ENCODE measurements at regions not wholly inside any gene's neighbourhood (a gene's known extent, or its start where the extent isn't known, plus 50 kb on each side); places are given as distances from the start of the nearest gene placed in this dataset.

DNA sequence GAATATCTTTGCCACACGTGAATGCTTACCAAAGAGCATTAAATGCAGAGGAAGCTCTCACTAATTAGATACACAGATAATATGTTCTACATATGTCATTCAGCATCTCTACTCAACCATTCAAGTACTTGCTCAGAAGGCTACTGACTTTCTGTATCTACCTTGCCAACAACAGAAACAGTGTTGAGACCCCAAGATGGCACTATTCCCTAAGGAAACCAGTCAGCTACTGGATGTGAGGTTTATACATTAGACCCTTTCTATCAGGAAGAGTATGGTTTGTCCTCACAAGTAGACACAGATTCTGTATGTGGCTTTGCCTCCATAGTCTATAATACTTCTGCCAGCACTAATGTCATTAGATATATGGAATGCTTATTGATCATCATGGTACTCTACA, 443.9 kb upstream of the INTU start:
- Histone ChIP-seq H3K9me3 (no peaks in the 10 kb centered on the region), H3K4me3 (no peak overlapping the region), H3K27ac (no peak overlapping the region), H3K36me3 (ENCODE audit: insufficient read depth in 1 of 2, low read depth in 1 of 2) (no peaks in the 10 kb centered on the region), H3K4me1 (no peaks in the 10 kb centered on the region), H3K27me3 (ENCODE audit: insufficient read depth in 3 of 3, low read length in 2 of 3) (no peaks in the 10 kb centered on the region)
- DNase-seq (no peak), ATAC-seq (no peak)
- TF ChIP-seq, protein P1, sequence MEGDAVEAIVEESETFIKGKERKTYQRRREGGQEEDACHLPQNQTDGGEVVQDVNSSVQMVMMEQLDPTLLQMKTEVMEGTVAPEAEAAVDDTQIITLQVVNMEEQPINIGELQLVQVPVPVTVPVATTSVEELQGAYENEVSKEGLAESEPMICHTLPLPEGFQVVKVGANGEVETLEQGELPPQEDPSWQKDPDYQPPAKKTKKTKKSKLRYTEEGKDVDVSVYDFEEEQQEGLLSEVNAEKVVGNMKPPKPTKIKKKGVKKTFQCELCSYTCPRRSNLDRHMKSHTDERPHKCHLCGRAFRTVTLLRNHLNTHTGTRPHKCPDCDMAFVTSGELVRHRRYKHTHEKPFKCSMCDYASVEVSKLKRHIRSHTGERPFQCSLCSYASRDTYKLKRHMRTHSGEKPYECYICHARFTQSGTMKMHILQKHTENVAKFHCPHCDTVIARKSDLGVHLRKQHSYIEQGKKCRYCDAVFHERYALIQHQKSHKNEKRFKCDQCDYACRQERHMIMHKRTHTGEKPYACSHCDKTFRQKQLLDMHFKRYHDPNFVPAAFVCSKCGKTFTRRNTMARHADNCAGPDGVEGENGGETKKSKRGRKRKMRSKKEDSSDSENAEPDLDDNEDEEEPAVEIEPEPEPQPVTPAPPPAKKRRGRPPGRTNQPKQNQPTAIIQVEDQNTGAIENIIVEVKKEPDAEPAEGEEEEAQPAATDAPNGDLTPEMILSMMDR (IDR thresholded peaks at IDR 0.05), result no peak
- intact Hi-C loops (cut with DNase I), result no loop called here
- 69 to 76% (median 69%) methylated on average over 1 of the region's 1 CpG for WGBS, 3 donors

DNA sequence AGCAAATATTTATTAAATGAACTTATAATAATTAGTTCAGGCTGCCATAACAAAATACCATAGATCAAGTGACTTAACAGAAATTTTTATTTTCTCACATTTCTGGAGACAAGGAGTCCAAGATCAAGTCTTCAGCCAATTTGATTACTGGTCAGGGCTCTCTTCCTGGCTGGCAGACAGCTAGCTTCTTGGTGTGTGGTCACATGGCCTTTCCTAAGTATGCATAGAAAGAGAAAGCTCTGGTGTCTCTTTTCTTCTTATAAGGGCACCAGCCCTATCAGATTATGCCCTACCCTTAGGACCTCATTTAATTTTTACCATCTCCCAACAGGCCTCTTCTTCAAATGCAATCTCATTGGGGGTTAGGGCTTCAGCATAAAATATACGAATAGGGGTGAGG, 438.5 kb upstream of the INTU start:
- Histone ChIP-seq H3K4me1 (no peaks in the 10 kb centered on the region), H3K36me3 (ENCODE audit: insufficient read depth in 1 of 2, low read depth in 1 of 2) (no peaks in the 10 kb centered on the region), H3K27ac (no peak overlapping the region), H3K27me3 (ENCODE audit: insufficient read depth in 3 of 3, low read length in 2 of 3) (no peaks in the 10 kb centered on the region), H3K9me3 (no peaks in the 10 kb centered on the region), H3K4me3 (no peak overlapping the region)
- intact Hi-C loops (cut with DNase I), result no loop called here
- ATAC-seq, result no peak
- DNase-seq, result no peak
- TF ChIP-seq, protein P1 (IDR thresholded peaks at IDR 0.05), result no peak
- 80 to 97% (median 96%) methylated on average over 1 of the region's 1 CpG for WGBS, 3 donors

DNA sequence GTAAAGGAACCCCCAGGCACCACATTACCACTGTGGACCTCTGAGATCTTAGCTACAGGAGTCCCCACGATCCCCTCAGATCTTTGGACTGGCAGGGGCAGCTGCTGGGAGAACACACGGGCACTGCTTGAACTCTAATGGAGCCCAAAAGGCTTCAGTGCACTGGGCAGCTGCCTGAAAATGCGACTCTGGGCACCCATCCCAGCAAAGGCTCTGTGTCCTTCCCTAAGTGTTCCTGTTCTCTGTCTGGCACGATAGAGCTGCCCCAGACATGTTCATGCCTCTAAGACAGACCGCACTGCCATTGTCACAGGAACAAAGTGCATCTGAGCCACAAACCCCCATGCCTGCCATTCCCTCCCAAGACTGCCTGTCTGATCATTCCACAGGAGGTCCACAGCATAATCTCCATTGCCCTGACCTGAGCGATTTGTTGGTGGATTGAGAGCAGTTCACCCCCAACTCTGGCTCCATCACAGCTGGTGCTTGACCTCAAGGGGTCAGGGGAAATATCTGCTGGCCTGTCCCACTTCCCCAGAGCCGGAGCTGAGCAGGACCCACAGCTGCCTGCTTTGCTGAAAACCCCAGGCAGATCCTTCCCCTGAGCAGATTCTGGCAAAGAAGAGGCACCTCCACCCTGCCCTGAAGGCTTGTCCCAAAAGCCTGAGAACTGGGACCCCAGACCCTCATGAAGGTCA, 436.0 kb upstream of the INTU start:
- Histone ChIP-seq H3K4me1 (no peaks in the 10 kb centered on the region), H3K27ac (no peak overlapping the region), H3K27me3 (ENCODE audit: insufficient read depth in 3 of 3, low read length in 2 of 3) (no peaks in the 10 kb centered on the region), H3K9me3 (no peaks in the 10 kb centered on the region), H3K4me3 (no peak overlapping the region), H3K36me3 (ENCODE audit: insufficient read depth in 1 of 2, low read depth in 1 of 2) (no peaks in the 10 kb centered on the region)
- DNase-seq (peak in 1 of 2 donors; percentile 28), ATAC-seq (no peak)
- intact Hi-C loops (cut with DNase I), result no loop called here
- TF ChIP-seq, protein P1 (IDR thresholded peaks at IDR 0.05), result no peak
- 15 to 25% (median 17%) methylated on average over 7 of the region's 7 CpGs for WGBS, 3 donors

GRCh38 chr4:127203562-127204200, 429.1 kb upstream of the INTU start:
- no peaks in the 10 kb centered on the region for H3K27me3 ChIP-seq (ENCODE audit: insufficient read depth in 3 of 3, low read length in 2 of 3)

More at GRCh38 chr4:127203562-127204200, 429.1 kb upstream of the INTU start:
- TF ChIP-seq, protein P1 (IDR thresholded peaks at IDR 0.05), result no peak
- H3K36me3 ChIP-seq (ENCODE audit: insufficient read depth in 1 of 2, low read depth in 1 of 2), result no peaks in the 10 kb centered on the region
- no peak overlapping the region for H3K27ac ChIP-seq
- no peak overlapping the region for H3K4me3 ChIP-seq
- DNase-seq, result no peak
- no peak for ATAC-seq
- intact Hi-C loops (cut with DNase I), result no loop called here
- 76 to 82% (median 79%) methylated on average over 3 of the region's 3 CpGs for WGBS, 3 donors
- H3K4me1 ChIP-seq, result no peaks in the 10 kb centered on the region
- H3K9me3 ChIP-seq, result no peaks in the 10 kb centered on the region

Data from psoas muscle (tissue), 7 donors.